ENCODE measurements at regions not wholly inside any gene's neighbourhood (a gene's known extent, or its start where the extent isn't known, plus 50 kb on each side); places are given as distances from the start of the nearest gene placed in this dataset.

- no peak for DNase-seq
These were observed 411.2 kb upstream of the SPTLC3 start for GRCh38 chr20:12597551-12597950.

DNA sequence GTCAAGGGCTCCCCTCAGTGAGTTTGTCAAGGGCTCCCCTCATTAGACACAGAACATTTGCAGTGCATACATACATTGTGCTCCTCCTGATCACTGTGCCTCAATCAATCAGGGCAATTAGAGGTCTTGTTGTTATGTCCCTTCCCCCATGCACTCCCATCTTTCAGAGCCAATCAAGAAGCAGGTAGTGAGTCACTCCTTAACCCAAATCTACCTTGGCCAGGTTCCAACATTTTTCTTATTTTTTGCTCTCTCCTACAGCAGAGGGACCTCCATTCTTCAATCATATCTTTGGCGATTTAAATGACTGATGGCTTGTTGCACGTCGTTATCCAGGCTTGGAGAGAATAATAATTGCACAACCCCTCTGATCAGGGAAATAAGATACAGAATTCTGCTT, 409.9 kb upstream of the SPTLC3 start:
- no peak for DNase-seq

DNA sequence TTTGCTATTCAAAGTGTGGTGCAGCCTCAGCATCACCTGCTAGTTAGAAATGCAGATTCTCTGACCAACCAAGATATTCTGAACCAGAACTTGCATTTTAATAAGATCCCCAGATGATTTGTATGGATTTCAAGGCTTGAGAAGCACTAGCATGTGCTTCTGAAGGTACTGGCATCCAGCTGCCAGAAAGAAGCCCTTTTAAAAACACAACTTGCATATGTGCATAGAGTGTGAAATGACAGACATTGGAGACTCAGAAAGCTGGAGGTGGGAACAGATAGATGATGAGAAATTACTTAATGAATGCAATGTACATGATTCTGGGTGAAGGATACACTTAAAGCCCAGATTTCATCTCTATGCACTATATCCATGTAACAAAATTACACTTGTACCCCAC, 409.3 kb upstream of the SPTLC3 start:
- DNase-seq, result no peak

DNA sequence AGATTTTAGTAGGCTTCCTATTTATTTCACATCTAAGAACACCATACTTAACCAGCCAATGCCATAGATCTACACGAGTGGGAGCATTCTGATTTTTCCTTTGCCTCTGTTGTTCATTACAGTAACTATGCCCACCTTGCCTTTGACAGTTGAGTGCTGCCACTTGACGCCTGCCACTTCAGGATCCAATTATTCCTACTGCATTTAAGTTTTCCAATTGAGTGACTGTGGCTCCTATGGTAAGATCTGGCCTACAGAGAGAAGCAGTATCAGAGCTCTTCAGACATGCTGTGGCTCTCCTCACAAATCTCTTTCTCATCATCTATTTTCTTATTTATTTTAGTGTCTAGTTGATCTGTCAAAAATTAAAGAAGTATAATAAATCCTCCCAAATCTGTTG, 403.0 kb upstream of the SPTLC3 start:
- DNase-seq, result no peak

GRCh38 chr20:12610871-12611270, 397.9 kb upstream of the SPTLC3 start:
- peak; percentile 10 for DNase-seq

- no peak for DNase-seq
These were observed 394.0 kb upstream of the SPTLC3 start for GRCh38 chr20:12614764-12615163.

DNA sequence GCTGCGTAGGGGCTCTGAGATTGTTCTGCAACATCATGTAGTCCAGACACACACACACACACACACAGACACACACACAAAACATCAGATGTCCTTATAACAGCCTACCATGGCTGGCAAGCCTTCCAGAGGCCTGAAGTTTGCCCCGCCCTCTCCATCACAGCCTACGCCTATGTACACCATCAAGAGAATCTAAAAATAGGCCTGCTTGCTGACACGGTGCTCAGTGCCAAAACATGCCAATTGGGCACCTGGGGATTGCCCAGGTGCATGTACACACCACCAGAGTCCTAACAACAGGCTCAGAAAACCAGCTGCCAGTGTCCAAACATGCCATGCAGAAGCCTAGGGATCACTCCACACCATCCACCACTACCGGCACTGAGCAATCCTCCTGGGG, 391.7 kb upstream of the SPTLC3 start:
- DNase-seq, result no peak

DNA sequence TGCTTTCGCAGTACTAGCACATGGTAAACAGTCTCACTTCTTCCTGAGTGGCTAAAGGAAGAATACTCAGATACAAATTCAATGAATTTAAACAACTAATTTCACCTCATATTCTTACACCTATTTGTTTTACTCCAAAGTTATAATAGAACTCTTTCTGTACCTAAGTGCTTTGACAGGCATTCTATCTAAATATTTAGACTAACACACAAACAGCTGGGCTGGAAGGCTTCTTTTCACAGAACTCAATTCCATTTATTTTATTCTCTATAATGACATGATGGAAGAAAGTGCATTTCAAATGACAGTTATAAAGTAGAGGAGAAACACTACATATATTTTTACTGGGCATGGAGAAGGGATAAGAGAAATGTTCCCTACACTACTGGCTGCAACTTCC, 384.9 kb upstream of the SPTLC3 start:
- no peak for DNase-seq

- no peak for DNase-seq
These were observed 381.3 kb upstream of the SPTLC3 start for GRCh38 chr20:12627485-12627884.

DNA sequence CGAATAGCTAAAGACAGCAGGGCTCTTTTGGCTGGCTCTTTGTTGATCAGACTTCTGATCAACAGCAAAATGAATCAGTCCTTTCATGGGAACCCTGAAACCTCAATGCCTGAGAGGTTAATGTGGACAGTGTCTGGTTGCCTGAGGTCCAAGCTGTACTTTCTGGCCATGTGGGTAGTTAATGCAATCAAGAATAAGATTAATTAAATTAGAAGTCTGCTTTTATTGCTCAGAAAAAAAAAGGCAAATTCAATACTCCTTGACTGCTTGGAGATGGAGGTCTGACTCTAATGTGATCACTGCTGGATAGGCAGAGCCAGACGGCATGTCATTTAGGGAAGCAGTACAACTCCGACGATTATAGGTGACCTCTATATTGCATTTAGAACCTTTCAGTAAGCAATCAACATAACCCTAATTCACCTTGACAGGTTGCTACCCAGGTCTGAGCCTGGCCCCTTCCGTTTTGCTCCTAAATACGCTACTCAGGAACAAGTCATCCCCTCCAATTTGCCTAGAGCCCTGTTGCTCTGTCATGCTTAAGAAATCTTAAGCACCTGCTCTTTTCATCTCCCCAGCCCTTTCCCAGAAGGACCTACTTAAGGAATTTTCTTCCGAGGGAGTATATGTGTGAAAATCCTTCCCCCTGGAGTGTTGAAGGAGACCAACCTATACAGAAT, 370.0 kb upstream of the SPTLC3 start:
- no peak for DNase-seq

DNA sequence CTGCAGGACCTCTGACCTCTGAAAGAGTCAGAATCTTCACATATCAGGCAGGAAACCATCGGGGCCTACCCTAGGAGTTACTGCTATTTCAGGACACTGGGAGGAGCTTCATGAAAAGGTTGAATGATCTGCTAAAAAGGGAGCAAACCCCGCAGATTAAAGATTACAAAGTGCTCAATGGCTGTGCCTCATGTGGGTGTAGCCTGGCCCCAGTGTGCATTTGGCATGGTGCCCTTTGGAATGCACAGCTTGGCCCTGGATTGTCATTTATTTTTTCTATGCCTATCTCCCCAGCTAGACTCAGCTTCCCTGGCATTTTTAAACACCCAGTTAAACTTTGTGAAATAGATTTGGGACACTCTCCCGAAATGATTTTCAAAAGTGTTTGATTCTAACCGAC, 368.5 kb upstream of the SPTLC3 start:
- DNase-seq, result no peak

GRCh38 chr20:12641619-12642018, 367.2 kb upstream of the SPTLC3 start:
- no peak for DNase-seq

- DNase-seq, result no peak
These were observed 364.3 kb upstream of the SPTLC3 start for GRCh38 chr20:12644461-12644860.

DNA sequence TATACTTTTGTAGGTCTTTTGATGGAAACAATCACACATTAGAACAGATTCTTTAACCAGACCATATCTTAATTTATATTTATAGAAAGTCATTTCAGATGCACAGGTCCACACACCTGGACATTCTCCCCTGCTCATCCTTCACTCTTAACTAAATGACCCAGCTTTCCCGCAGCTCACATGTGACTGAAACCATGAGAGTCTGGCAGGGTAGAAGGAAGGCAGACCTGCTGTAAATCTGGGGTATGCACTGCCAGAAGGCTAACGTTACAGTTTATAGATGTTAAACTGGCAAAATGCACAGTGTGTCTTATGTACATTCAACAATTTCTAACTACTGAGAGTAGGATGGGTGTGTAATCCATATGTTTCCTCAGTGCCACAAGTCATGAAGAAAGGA, 359.5 kb upstream of the SPTLC3 start:
- no peak for DNase-seq

- no peak for DNase-seq
These were observed 355.1 kb upstream of the SPTLC3 start for GRCh38 chr20:12653642-12654041.

DNA sequence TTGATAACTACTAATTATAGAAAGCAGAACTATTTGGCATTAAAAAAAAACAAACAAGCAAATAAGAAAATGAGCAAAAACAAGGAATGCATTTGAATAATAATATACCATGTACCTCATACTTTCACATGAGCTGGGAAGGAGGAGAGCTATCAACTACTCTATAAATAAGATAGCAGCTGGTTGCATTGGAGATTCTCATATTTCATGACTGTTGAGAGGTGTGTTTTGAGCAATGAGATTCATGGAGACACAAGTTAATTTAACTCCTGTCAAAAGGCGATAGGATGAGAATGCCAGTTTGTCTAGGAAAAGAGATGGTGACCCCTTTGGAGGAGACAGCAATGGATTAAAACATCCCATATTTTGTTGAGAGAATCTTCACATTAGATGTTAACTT, 348.8 kb upstream of the SPTLC3 start:
- DNase-seq, result no peak

DNA sequence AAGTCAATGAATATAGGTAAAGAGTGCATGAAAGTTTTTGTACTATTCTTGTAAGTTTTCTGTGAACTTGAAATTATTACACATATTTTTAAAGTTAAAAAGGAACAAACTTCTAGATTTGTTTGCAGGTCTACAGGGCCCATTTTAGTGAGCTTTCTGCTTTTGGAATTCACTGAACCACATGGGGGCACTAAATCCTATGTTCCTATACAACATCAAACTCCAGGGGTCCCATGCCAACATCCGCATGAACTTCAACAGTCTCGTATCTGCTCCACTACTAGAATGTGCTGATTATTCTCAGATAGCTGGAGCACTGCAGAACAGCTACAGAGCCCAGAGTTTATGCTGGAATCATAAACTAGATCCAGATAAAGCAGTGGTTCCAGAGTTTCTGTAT, 347.9 kb upstream of the SPTLC3 start:
- no peak for DNase-seq

DNA sequence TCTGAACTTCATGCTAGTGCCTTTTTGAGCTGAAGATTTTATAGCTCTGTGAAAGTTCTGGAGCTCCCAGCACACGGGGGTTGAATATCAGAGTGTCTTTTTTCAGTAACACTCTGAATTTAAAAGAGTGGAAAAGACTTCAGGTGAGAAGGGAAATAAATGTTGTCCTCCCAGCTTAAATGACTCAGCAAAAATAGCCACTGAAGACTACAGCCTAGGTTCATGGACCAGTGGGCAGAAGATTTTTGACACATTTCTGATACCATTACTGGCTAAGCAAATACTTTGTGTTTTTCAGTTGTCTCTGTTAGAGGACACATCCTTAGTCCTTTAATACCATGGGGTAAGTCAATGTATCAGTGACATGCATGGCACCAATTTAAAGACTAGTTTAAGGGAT, 338.5 kb upstream of the SPTLC3 start:
- DNase-seq, result no peak

DNA sequence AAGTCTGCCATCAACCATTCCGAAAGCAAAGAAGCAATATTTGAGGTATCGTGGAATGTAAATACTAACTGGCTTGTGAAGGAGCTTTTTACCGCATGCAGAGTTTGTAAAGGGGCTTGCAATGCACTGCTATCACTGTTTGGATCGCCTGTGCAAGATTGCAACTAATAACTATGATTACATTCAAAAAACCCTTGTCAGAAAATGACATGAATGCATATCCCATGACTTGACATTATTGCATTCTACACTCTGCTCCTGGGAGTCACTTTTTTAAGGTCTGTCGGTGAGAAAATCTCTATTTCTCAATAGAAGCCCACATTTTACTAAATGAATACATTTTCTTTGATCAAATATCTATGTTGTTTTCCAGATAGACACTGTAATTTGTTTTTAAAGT, 335.4 kb upstream of the SPTLC3 start:
- no peak for DNase-seq

- DNase-seq, result no peak
These were observed 330.8 kb upstream of the SPTLC3 start for GRCh38 chr20:12677925-12678324.

- DNase-seq, result no peak
These were observed 329.3 kb upstream of the SPTLC3 start for GRCh38 chr20:12679447-12679846.

DNA sequence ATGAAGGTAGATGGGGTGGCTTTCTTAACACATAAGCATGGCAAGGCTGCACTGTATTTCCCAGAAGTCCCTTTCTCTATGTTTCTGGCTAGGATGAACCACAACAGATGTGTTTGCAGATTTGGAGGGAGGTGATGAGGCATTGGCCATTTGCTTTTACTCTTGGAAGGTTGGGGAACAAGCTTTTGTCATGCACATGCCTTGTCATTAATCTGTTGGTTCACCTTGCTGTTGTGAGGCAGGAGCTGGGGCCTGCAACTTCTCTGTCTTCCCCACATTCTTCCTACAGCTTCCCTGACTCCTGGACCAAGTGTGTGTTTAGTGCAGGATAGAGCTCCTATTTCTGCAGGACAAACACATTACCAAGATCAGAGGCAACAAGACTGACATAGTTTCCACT, 326.2 kb upstream of the SPTLC3 start:
- DNase-seq, result no peak

- DNase-seq, result no peak
These were observed 321.3 kb upstream of the SPTLC3 start for GRCh38 chr20:12687476-12687875.

GRCh38 chr20:12695937-12696336, 312.8 kb upstream of the SPTLC3 start:
- no peak for DNase-seq

DNA sequence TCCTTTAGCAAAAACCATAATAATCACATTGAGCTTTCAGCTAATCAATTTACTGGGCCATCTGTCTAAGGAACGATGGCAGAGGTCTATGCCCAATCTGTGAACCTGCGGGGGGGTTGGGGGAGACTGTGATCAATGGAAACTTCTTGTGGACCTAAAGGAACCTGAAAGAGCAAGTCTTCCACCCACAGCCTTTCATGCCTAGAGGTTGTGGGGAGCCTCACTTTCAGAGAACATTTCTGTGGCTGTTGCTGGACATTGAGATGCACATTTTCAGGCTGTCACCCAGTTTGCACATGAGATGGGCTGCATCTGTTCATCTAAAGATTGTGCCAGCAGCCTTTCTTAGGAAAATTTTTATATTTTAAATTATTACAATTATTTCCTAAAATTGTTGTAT, 310.0 kb upstream of the SPTLC3 start:
- no peak for DNase-seq
